ENCODE measurements at regions not wholly inside any gene's neighbourhood (a gene's known extent, or its start where the extent isn't known, plus 50 kb on each side); places are given as distances from the start of the nearest gene placed in this dataset.
"Not testable (repeated sequence)": the region's sequence is repeated elsewhere in the genome, so short reads cannot be mapped to it uniquely, and the experiment has no call there.

GRCh38 chr6:84853901-84854300 is 89.5 kb upstream of the TBX18 start:
- Histone ChIP-seq H3K4me1 (ENCODE audit: insufficient read depth, low read length) (no peaks in the 10 kb centered on the region), H3K27ac (ENCODE audit: low read depth, low read length) (no peak overlapping the region), H3K4me3 (ENCODE audit: low read length) (no peak overlapping the region), H3K27me3 (ENCODE audit: insufficient read depth, low read length, poor library complexity, severe bottlenecking) (no peaks in the 10 kb centered on the region), H3K36me3 (ENCODE audit: insufficient read depth, low read length) (no peaks in the 10 kb centered on the region), H3K9me3 (ENCODE audit: low read length) (no peaks in the 10 kb centered on the region)
- Mint-ChIP-seq H3K4me3 (no peak overlapping the region), H3K9me3 (peaks cover 0 to 3% (median 0%) of the 10 kb centered on the region in 5 donors), H3K4me1 (no peaks in the 10 kb centered on the region), H3K36me3 (no peaks in the 10 kb centered on the region), H3K27ac (no peak overlapping the region), H3K27me3 (no peaks in the 10 kb centered on the region)
- no peak for DNase-seq
- CTCF ChIA-PET: no interaction called here
- POLR2A ChIA-PET: no interaction called here

- Histone ChIP-seq H3K4me3 (ENCODE audit: low read length) (no peak overlapping the region), H3K9me3 (ENCODE audit: low read length) (no peaks in the 10 kb centered on the region), H3K36me3 (ENCODE audit: insufficient read depth, low read length) (no peaks in the 10 kb centered on the region), H3K27me3 (ENCODE audit: insufficient read depth, low read length, poor library complexity, severe bottlenecking) (no peaks in the 10 kb centered on the region), H3K27ac (ENCODE audit: low read depth, low read length) (no peak overlapping the region), H3K4me1 (ENCODE audit: insufficient read depth, low read length) (no peaks in the 10 kb centered on the region)
- H3K27me3 Mint-ChIP-seq: no peaks in the 10 kb centered on the region
- POLR2A ChIA-PET: no interaction called here
- H3K27ac Mint-ChIP-seq: no peak overlapping the region
- no peak for DNase-seq
- H3K4me3 Mint-ChIP-seq: no peak overlapping the region
- CTCF ChIA-PET: no interaction called here
- no peaks in the 10 kb centered on the region for H3K36me3 Mint-ChIP-seq
- peaks cover 0 to 5% (median 4%) of the 10 kb centered on the region in 5 donors for H3K9me3 Mint-ChIP-seq
- H3K4me1 Mint-ChIP-seq: no peaks in the 10 kb centered on the region
Measured at GRCh38 chr6:84848960-84849359, 84.6 kb upstream of the TBX18 start.

GRCh38 chr6:84847390-84848160 is 83.2 kb upstream of the TBX18 start:
- no peaks in the 10 kb centered on the region for H3K4me1 ChIP-seq (ENCODE audit: insufficient read depth, low read length)
- no peak overlapping the region for H3K4me3 ChIP-seq (ENCODE audit: low read length)
- no peaks in the 10 kb centered on the region for H3K36me3 ChIP-seq (ENCODE audit: insufficient read depth, low read length)
- Mint-ChIP-seq H3K4me3 (no peak overlapping the region), H3K27ac (no peak overlapping the region), H3K36me3 (no peaks in the 10 kb centered on the region), H3K9me3 (peaks cover 0 to 5% (median 5%) of the 10 kb centered on the region in 5 donors), H3K4me1 (no peaks in the 10 kb centered on the region), H3K27me3 (no peaks in the 10 kb centered on the region)
- no peaks in the 10 kb centered on the region for H3K9me3 ChIP-seq (ENCODE audit: low read length)
- DNase-seq: no peak
- POLR2A ChIA-PET: no interaction called here
- CTCF ChIA-PET: no interaction called here
- no peak overlapping the region for H3K27ac ChIP-seq (ENCODE audit: low read depth, low read length)
- no peaks in the 10 kb centered on the region for H3K27me3 ChIP-seq (ENCODE audit: insufficient read depth, low read length, poor library complexity, severe bottlenecking)

GRCh38 chr6:84842525-84843166 is 78.2 kb upstream of the TBX18 start:
- Histone ChIP-seq H3K4me3 (ENCODE audit: low read length) (no peak overlapping the region), H3K9me3 (ENCODE audit: low read length) (no peaks in the 10 kb centered on the region), H3K36me3 (ENCODE audit: insufficient read depth, low read length) (no peaks in the 10 kb centered on the region), H3K27me3 (ENCODE audit: insufficient read depth, low read length, poor library complexity, severe bottlenecking) (no peaks in the 10 kb centered on the region), H3K27ac (ENCODE audit: low read depth, low read length) (no peak overlapping the region), H3K4me1 (ENCODE audit: insufficient read depth, low read length) (no peaks in the 10 kb centered on the region)
- ChIA-PET POLR2A (no interaction called here), CTCF (no interaction called here)
- Mint-ChIP-seq H3K4me3 (no peak overlapping the region), H3K4me1 (no peaks in the 10 kb centered on the region), H3K9me3 (peaks cover 8 to 18% (median 11%) of the 10 kb centered on the region in 5 donors), H3K36me3 (no peaks in the 10 kb centered on the region), H3K27ac (no peak overlapping the region), H3K27me3 (no peaks in the 10 kb centered on the region)
- no peak for DNase-seq

- CTCF ChIA-PET; DNase-seq; H3K36me3 ChIP-seq (ENCODE audit: insufficient read depth, low read length); POLR2A ChIA-PET; H3K27ac Mint-ChIP-seq; H3K4me1 ChIP-seq (ENCODE audit: insufficient read depth, low read length); H3K27me3 ChIP-seq (ENCODE audit: insufficient read depth, low read length, poor library complexity, severe bottlenecking); H3K4me3 Mint-ChIP-seq; H3K4me3 ChIP-seq (ENCODE audit: low read length); H3K9me3 ChIP-seq (ENCODE audit: low read length); H3K36me3 Mint-ChIP-seq; H3K4me1 Mint-ChIP-seq; H3K27ac ChIP-seq (ENCODE audit: low read depth, low read length); H3K27me3 Mint-ChIP-seq: not testable (repeated sequence)
- H3K9me3 Mint-ChIP-seq: peaks cover 6 to 22% (median 8%) of the 10 kb centered on the region in 5 donors
Measured at GRCh38 chr6:84837068-84837866, 72.9 kb upstream of the TBX18 start.

- H3K4me3 ChIP-seq (ENCODE audit: low read length): no peak overlapping the region
- POLR2A ChIA-PET: no interaction called here
- H3K9me3 ChIP-seq (ENCODE audit: low read length): no peaks in the 10 kb centered on the region
- H3K27me3 Mint-ChIP-seq: no peaks in the 10 kb centered on the region
- no peaks in the 10 kb centered on the region for H3K4me1 ChIP-seq (ENCODE audit: insufficient read depth, low read length)
- no peak overlapping the region for H3K27ac ChIP-seq (ENCODE audit: low read depth, low read length)
- H3K36me3 ChIP-seq (ENCODE audit: insufficient read depth, low read length): no peaks in the 10 kb centered on the region
- no peak for DNase-seq
- H3K4me1 Mint-ChIP-seq: no peaks in the 10 kb centered on the region
- no peaks in the 10 kb centered on the region for H3K36me3 Mint-ChIP-seq
- no peaks in the 10 kb centered on the region for H3K27me3 ChIP-seq (ENCODE audit: insufficient read depth, low read length, poor library complexity, severe bottlenecking)
- no peak overlapping the region for H3K4me3 Mint-ChIP-seq
- H3K9me3 Mint-ChIP-seq: peaks cover 6 to 20% (median 8%) of the 10 kb centered on the region in 5 donors
- CTCF ChIA-PET: no interaction called here
- H3K27ac Mint-ChIP-seq: no peak overlapping the region
Measured at GRCh38 chr6:84836366-84836765, 72.0 kb upstream of the TBX18 start.

- ChIA-PET CTCF (no interaction called here), POLR2A (no interaction called here)
- peaks cover 3 to 15% (median 6%) of the 10 kb centered on the region in 5 donors for H3K9me3 Mint-ChIP-seq
- no peaks in the 10 kb centered on the region for H3K27me3 Mint-ChIP-seq
- H3K4me1 Mint-ChIP-seq: no peaks in the 10 kb centered on the region
- no peaks in the 10 kb centered on the region for H3K36me3 Mint-ChIP-seq
- no peak overlapping the region for H3K4me3 Mint-ChIP-seq
- Histone ChIP-seq H3K4me3 (ENCODE audit: low read length) (no peak overlapping the region), H3K4me1 (ENCODE audit: insufficient read depth, low read length) (no peaks in the 10 kb centered on the region), H3K27me3 (ENCODE audit: insufficient read depth, low read length, poor library complexity, severe bottlenecking) (no peaks in the 10 kb centered on the region), H3K9me3 (ENCODE audit: low read length) (no peaks in the 10 kb centered on the region), H3K36me3 (ENCODE audit: insufficient read depth, low read length) (no peaks in the 10 kb centered on the region), H3K27ac (ENCODE audit: low read depth, low read length) (no peak overlapping the region)
- no peak overlapping the region for H3K27ac Mint-ChIP-seq
- DNase-seq: no peak
Measured at GRCh38 chr6:84835340-84835739, 70.9 kb upstream of the TBX18 start.

GRCh38 chr6:84831924-84832323 is 67.5 kb upstream of the TBX18 start:
- CTCF ChIA-PET; POLR2A ChIA-PET; H3K27me3 Mint-ChIP-seq; H3K9me3 ChIP-seq (ENCODE audit: low read length); H3K27ac ChIP-seq (ENCODE audit: low read depth, low read length); H3K36me3 ChIP-seq (ENCODE audit: insufficient read depth, low read length); DNase-seq; H3K4me1 ChIP-seq (ENCODE audit: insufficient read depth, low read length); H3K9me3 Mint-ChIP-seq; H3K4me1 Mint-ChIP-seq; H3K4me3 Mint-ChIP-seq; H3K36me3 Mint-ChIP-seq; H3K27ac Mint-ChIP-seq; H3K27me3 ChIP-seq (ENCODE audit: insufficient read depth, low read length, poor library complexity, severe bottlenecking); H3K4me3 ChIP-seq (ENCODE audit: low read length): not testable (repeated sequence)

Measured in CD8-positive, alpha-beta memory T cell (primary cell).